Ishikawa (cell line): ENCODE measurements at regions not wholly inside any gene's neighbourhood (a gene's known extent, or its start where the extent isn't known, plus 50 kb on each side); places are given as distances from the start of the nearest gene placed in this dataset.

Source experiments
- CEBPB ChIP-seq: IDR thresholded peaks from 2 replicates; pipeline ENCODE4 v1.6.1; 2012
- CREB1 ChIP-seq: IDR thresholded peaks from 2 replicates; pipeline ENCODE4 v1.6.1; 2012; ENCODE audit warnings: low read depth
- EGR1 ChIP-seq: IDR thresholded peaks from 2 replicates; pipeline ENCODE4 v1.6.1; 2012
- EP300 ChIP-seq: IDR thresholded peaks from 2 replicates; pipeline ENCODE4 v1.6.1; 2012; ENCODE audit warnings: borderline replicate concordance
- FOXM1 ChIP-seq: IDR thresholded peaks from 2 replicates; pipeline ENCODE4 v1.6.1; 2012; ENCODE audit warnings: low read depth, borderline replicate concordance
- TCF12 ChIP-seq: IDR thresholded peaks from 2 replicates; pipeline ENCODE4 v1.6.1; 2012; ENCODE audit warnings: low read depth
- YY1 ChIP-seq: IDR thresholded peaks from 2 replicates; pipeline ENCODE4 v1.6.1; 2012; ENCODE audit warnings: low read depth

- TF ChIP-seq TCF12 (no peak), CREB1 (no peak), CEBPB (no peak), EGR1 (no peak), YY1 (no peak), EP300 (no peak), FOXM1 (no peak)
Observed at GRCh38 chr18:37672932-37673595, 107.5 kb upstream of the CELF4 start.
